ENCODE measurements at regions not wholly inside any gene's neighbourhood (a gene's known extent, or its start where the extent isn't known, plus 50 kb on each side); places are given as distances from the start of the nearest gene placed in this dataset.

GRCh38 chr14:89660166-89660565, 243.1 kb upstream of the FOXN3 start:
- TF ChIP-seq CTCF (IDR thresholded peaks at IDR 0.05; ENCODE audit: low read depth, low read length) = no peak
- DNase-seq (ENCODE audit: low read depth in 2 of 2) = peak; percentile 72 to 76
- H3K4me3 ChIP-seq (replicated peaks in 1 of 2; ENCODE audit: low read depth in 2 of 2, low read length in 2 of 2) = no peak overlapping the region

GRCh38 chr14:89658977-89659670, 242.1 kb upstream of the FOXN3 start:
- DNase-seq (ENCODE audit: low read depth in 2 of 2) = no peak
- TF ChIP-seq CTCF (IDR thresholded peaks at IDR 0.05; ENCODE audit: low read depth, low read length) = no peak

GRCh38 chr14:89657014-89657413, 240.0 kb upstream of the FOXN3 start:
- TF ChIP-seq CTCF (IDR thresholded peaks at IDR 0.05; ENCODE audit: low read depth, low read length) = no peak
- DNase-seq (ENCODE audit: low read depth in 2 of 2) = no peak

More at GRCh38 chr14:89658977-89659670, 242.1 kb upstream of the FOXN3 start:
- H3K4me3 ChIP-seq (replicated peaks in 1 of 2; ENCODE audit: low read depth in 2 of 2, low read length in 2 of 2) = no peak overlapping the region

GRCh38 chr14:89654998-89655397, 238.0 kb upstream of the FOXN3 start:
- DNase-seq (ENCODE audit: low read depth in 2 of 2) = no peak
- no peak overlapping the region for H3K4me3 ChIP-seq (replicated peaks in 1 of 2; ENCODE audit: low read depth in 2 of 2, low read length in 2 of 2)
- TF ChIP-seq CTCF (IDR thresholded peaks at IDR 0.05; ENCODE audit: low read depth, low read length) = no peak

More at GRCh38 chr14:89657014-89657413, 240.0 kb upstream of the FOXN3 start:
- H3K4me3 ChIP-seq (replicated peaks in 1 of 2; ENCODE audit: low read depth in 2 of 2, low read length in 2 of 2) = no peak overlapping the region

GRCh38 chr14:89652352-89652751, 235.3 kb upstream of the FOXN3 start:
- no peak for TF ChIP-seq CTCF (IDR thresholded peaks at IDR 0.05; ENCODE audit: low read depth, low read length)
- H3K4me3 ChIP-seq (replicated peaks in 1 of 2; ENCODE audit: low read depth in 2 of 2, low read length in 2 of 2) = no peak overlapping the region
- no peak for DNase-seq (ENCODE audit: low read depth in 2 of 2)

- no peak overlapping the region for H3K4me3 ChIP-seq (replicated peaks in 1 of 2; ENCODE audit: low read depth in 2 of 2, low read length in 2 of 2)
- TF ChIP-seq CTCF (IDR thresholded peaks at IDR 0.05; ENCODE audit: low read depth, low read length) = no peak
- DNase-seq (ENCODE audit: low read depth in 2 of 2) = no peak
These were observed 234.8 kb upstream of the FOXN3 start for GRCh38 chr14:89651805-89652204.

Data from cardiac fibroblast (primary cell).